ENCODE measurements at regions not wholly inside any gene's neighbourhood (a gene's known extent, or its start where the extent isn't known, plus 50 kb on each side); places are given as distances from the start of the nearest gene placed in this dataset.

DNA sequence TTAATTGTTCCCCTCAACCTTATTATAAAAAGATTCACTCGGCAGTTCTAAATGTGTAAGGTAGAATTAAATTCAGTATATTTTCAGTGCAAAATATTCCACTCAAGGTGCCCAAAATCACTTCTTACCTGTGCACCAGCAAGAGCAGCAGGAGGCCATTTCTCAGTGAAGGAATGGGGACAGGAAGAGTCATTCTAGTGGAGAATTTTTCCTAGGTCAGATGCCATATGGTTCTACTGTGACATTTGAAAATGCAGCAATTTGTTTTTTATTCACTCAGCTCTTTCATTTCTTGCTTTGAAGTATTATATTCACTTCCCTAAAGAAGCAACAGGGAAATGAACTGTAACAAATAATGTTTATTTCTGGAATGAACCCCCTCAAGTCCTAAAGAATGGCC is 264.0 kb upstream of the SYT1 start:
- TF ChIP-seq RAD21 (IDR thresholded peaks at IDR 0.05; ENCODE audit: low read length) (no peak), POLR2A (IDR thresholded peaks at IDR 0.05; ENCODE audit: low read depth, low read length) (no peak), CEBPB (IDR thresholded peaks at IDR 0.05; ENCODE audit: low read depth, low read length) (no peak), MAZ (IDR thresholded peaks at IDR 0.05; ENCODE audit: borderline replicate concordance, low read depth, low read length) (no peak), SMC3 (IDR thresholded peaks at IDR 0.05; ENCODE audit: low read depth, low read length) (no peak), FOS (IDR thresholded peaks at IDR 0.05; ENCODE audit: low read depth, low read length) (no peak)
- TF ChIP-seq, protein P1, sequence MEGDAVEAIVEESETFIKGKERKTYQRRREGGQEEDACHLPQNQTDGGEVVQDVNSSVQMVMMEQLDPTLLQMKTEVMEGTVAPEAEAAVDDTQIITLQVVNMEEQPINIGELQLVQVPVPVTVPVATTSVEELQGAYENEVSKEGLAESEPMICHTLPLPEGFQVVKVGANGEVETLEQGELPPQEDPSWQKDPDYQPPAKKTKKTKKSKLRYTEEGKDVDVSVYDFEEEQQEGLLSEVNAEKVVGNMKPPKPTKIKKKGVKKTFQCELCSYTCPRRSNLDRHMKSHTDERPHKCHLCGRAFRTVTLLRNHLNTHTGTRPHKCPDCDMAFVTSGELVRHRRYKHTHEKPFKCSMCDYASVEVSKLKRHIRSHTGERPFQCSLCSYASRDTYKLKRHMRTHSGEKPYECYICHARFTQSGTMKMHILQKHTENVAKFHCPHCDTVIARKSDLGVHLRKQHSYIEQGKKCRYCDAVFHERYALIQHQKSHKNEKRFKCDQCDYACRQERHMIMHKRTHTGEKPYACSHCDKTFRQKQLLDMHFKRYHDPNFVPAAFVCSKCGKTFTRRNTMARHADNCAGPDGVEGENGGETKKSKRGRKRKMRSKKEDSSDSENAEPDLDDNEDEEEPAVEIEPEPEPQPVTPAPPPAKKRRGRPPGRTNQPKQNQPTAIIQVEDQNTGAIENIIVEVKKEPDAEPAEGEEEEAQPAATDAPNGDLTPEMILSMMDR (conservative IDR thresholded peaks at IDR 0.05; ENCODE audit: low read depth, low read length): no peak
